ENCODE measurements at regions not wholly inside any gene's neighbourhood (a gene's known extent, or its start where the extent isn't known, plus 50 kb on each side); places are given as distances from the start of the nearest gene placed in this dataset.

DNA sequence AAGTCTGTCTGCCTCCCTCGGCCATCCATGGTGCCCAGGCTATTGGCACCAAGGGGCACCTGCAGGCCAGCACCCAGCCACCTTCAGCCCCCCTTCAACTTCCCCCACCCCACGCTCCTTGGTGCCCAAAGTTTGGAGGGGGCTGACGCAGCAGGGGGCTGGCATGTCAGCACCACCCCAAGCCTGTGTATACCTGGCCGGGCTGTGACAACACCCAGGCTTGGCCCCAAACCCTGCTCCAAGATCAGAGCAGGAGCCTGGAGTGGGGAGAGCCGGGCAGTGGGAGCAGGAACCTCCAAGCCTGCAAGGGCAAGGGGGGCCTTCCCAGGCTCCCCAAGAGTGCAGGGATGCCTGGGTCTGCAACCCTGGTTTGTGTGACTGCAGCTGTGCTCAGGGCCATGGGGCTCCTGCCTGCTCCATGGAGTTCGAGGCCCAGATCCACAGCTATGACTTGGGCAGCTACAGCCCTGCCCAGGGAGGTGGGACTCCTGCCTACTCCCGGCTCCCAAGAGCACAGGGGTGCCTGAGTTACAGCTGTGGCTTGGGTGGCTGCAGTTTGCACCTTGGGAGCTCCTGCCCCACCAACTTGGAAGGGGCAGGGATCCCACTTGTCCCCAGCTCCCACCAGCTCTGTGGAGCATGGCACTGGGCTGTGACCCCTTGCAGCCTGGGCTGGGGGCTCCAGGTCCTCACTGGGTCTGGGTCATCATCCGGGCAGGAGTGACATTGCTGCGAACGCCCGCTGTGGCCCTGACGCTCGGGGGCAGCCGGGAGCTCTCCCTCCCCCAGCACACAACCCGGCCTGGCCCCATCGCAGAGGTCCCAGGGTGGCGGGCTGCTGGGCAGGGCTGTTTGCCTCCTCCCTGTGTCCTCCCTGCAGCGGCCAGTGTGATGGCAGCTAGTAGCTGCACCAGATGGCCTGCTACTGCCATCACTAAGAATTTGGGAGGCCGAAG lies 175.5 kb upstream of the SDK2 start:
- no peak for DNase-seq

GRCh38 chr17:73820686-73821448 lies 176.6 kb upstream of the SDK2 start:
- DNase-seq = no peak

GRCh38 chr17:73821665-73822064 lies 177.4 kb upstream of the SDK2 start:
- no peak for DNase-seq

GRCh38 chr17:73822371-73822770 lies 178.1 kb upstream of the SDK2 start:
- no peak for DNase-seq

- no peak for DNase-seq
Observed at GRCh38 chr17:73823684-73824083, 179.4 kb upstream of the SDK2 start.

GRCh38 chr17:73824321-73824720 lies 180.1 kb upstream of the SDK2 start:
- DNase-seq = no peak

DNA sequence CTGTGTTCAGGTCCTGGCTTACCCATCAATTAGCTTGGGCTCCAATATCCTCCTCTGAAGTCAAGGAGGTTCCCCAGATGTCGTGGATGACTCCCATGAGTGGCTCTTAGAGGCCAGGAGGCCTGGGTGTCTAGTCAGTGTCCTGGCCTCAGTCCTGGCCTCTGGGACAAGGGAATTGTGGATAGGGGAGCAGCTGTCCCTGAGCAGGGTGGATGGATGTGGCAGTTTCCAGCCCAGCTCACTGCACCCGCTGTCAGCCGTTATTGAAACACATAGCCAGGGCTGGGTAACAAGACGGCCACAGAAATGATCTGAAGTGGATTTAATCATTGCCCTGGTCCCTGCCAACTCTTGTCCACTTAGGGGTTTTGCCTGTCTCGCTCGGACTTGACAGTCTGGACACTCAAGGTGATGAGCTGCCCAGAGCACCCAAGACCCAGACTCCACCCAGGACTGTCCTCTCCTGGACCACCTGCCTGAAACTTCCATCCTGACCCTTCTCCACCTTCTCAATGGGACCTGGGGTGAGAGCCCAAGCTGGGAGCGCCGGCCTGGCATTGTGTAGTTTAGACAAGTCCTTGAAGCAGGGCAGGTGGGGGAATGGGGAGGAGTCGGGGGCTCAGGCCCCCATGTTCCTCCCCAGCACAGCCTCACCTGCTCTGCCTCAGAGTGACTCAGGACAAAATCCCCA lies 182.1 kb upstream of the SDK2 start:
- no peak for DNase-seq

- DNase-seq = no peak
Observed at GRCh38 chr17:73826872-73827228, 182.6 kb upstream of the SDK2 start.

DNA sequence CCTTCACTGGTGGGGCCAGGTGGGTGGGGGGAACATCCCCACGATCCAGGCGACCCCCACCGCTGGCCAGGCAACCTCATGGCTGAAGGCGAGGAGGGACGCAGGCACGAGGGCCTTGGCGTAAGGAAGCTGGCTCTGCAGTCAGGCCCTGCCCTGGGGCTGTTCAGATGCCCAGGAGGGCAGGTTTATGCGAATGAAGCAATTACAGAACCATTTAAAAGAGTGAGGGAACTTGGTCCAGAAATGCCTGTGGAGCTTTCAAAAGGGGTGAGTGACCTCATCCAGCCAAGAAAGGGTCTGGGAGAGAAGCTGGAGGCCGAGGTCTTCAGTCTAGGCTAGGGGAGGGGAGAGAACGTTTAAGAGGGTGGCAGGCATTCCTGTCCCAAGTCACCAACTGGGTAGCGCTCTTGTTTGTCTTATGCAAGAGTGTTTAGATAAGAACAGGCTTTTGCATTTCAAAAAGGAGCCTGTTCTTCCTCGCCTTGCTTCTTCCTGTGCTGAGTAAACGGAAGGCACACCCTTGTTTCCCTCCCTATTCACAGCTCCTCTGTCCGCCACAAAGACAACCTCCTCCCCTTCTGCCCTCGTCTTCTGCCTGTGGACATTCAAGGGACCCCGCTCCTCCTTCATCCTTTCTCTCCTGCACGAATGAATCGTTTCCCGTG lies 183.5 kb upstream of the SDK2 start:
- DNase-seq = no peak

- no peak for DNase-seq
Observed at GRCh38 chr17:73829676-73830280, 185.5 kb upstream of the SDK2 start.

GRCh38 chr17:73831699-73832098 lies 187.5 kb upstream of the SDK2 start:
- DNase-seq = no peak

DNA sequence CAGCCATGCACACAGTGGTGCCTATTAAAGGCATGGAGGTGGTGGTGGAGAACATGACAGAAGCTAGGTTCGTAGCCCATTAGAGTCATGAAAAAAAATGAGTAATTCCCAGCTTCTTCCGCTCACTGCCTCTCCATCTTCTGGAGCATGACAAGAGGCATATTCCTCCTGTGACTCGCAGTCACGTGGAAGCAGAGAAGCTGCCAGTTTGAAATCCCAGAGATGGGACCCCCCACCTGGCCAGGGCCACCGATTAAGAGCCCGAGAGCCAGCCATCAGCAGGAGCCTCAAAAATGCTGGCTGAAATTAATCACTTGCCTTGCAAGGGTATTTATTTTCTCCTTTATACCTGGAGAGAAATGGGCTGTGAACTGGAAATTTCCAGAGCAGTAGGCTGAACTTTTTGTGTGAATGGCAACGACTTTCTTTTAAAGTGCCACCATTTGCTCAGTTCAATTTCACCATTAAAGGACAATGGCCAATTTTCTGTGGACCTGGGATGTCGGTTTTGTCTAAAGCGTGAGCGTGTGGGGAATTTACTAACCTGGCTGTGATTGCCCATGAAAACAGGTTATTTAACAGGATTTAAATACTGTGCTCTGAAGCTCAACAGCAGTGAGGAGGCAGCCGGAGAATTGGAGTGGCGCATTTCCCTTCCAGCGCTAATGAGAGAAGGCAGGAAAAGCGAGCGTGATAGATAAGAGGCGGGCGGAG lies 189.7 kb upstream of the SDK2 start:
- DNase-seq = no peak

- no peak for DNase-seq
Observed at GRCh38 chr17:73834684-73835343, 190.6 kb upstream of the SDK2 start.

DNA sequence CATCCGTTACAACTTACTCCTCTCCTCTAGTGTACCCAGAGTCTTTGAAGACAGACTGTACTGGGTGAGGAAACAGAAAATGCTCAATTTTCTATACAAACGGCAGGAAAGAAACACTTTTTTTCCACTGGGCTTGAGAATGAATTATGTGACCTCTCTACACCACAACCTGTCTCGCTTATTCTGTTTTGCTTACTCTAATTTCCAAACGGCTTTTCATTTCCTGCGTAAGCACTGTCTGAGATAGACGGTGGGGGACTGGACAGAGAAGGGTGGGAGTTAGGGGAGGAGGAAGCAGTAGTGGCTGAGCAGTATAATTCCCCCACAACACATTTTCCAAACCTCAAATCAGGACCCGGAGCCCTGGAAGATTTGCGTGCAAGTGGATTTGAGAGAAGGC lies 191.4 kb upstream of the SDK2 start:
- no peak for DNase-seq

DNA sequence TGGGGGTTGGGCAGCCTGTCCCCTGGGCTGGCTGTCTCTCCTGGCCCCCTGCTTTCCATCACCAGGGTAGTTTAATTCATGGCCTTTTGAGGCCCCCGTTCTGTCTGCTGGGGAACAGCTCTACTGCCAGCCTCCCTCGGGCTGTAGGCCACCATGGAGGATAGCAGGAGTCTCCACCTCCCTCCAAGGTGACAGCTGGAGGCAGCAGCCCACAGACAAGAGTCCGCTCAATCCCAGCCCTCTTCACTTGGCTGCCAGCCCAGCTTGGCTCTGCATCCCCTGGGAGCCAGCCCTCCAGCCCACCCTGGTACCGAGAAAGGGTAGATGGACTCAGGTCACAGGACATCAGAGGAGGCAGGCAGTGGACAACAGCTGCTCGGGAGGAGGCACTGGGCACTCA lies 194.6 kb upstream of the SDK2 start:
- no peak for DNase-seq

- no peak for DNase-seq
Observed at GRCh38 chr17:73840829-73841228, 196.6 kb upstream of the SDK2 start.

GRCh38 chr17:73841431-73842060 lies 197.3 kb upstream of the SDK2 start:
- DNase-seq = no peak

GRCh38 chr17:73847952-73848351 lies 203.7 kb upstream of the SDK2 start:
- DNase-seq = no peak

DNA sequence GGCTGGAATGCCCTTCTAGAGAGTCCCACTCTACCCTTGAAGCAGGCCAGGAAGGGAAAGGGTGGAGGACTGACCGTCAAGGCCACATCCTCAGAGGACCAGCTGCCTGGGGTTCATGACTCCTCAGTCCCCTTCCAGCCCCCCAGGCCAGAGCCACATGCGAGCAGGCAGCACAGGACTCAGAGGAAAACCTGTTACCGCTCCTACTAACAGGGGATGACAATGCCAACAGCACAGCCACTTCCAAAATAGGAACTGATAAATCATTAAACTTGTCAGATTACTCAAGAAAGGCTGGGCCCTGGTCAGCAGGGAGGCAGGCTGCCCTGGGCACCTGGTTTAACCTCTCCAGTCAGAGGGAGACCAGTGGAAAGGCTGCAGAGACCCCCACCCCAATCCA lies 206.2 kb upstream of the SDK2 start:
- DNase-seq = no peak

DNA sequence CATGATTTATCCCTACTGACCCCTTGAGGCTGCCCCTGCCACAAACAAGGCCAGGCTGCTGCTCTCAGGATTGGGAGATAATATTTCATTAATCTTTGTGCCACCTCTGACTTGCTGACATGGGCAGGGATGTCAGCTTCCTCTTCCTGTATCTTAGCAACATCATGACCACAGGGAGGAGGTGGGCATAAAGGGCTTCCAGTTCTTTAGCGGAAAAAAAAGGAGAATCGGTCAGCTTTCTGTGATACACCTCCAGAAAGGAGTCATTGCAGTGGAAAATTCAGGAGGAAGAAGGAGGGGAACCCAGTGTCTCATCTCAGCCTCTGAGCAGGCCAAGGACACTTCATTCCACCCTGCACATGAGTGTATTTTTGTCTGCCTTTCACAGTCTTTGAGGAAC lies 206.8 kb upstream of the SDK2 start:
- no peak for DNase-seq

- DNase-seq = no peak
Observed at GRCh38 chr17:73851921-73852320, 207.7 kb upstream of the SDK2 start.
